HEK293 (cell line): ENCODE measurements at regions not wholly inside any gene's neighbourhood (a gene's known extent, or its start where the extent isn't known, plus 50 kb on each side); places are given as distances from the start of the nearest gene placed in this dataset.

ENCODE experiments used
- CTCF ChIA-PET: fragments of 350-600 bp; formaldehyde crosslinking; extraction: SDS; loops from one replicate; lab custom pipeline; 2021; ENCODE audit warnings: antibody characterized with exemption; lab: Yijun Ruan, JAX
- POLR2A ChIA-PET: fragments of 300-600 bp; formaldehyde crosslinking; extraction: SDS; loops from one replicate; lab custom pipeline; 2020; ENCODE audit warnings: antibody characterized with exemption, inconsistent platforms; lab: Yijun Ruan, JAX
- H3K27ac ChIP-seq: fragments of 200-500 bp; sonication (Bioruptor generic); 2 replicates; pipeline ENCODE4 v1.5.1; 2014; ENCODE audit warnings: low read depth, low read length, control low read depth, inconsistent platforms; ENCODE audit errors: extremely low read depth
- H3K36me3 ChIP-seq, 2 experiments: fragments of 200-500 bp in 1 of 2; sonication (Bioruptor generic) in 1 of 2; 1 replicate in 1 of 2; 2 replicates in 1 of 2; pipeline ENCODE4 v1.5.1; 2014 to 2017; ENCODE audit warnings: inconsistent platforms in 2 of 2, low read length in 2 of 2; ENCODE audit not compliant: control insufficient read depth in 2 of 2, insufficient read depth in 1 of 2
- H3K4me1 ChIP-seq: fragments of 200-500 bp; sonication (Bioruptor generic); 2 replicates; pipeline ENCODE4 v1.5.1; 2014; ENCODE audit warnings: mild to moderate bottlenecking, low read length, inconsistent platforms; ENCODE audit not compliant: control insufficient read depth, insufficient read depth
- H3K4me3 ChIP-seq: 2 replicates; pipeline ENCODE4 v1.5.1; 2011; ENCODE audit warnings: low read depth, mild to moderate bottlenecking, control low read depth, low read length, moderate library complexity
- H3K9me3 ChIP-seq: fragments of 200-500 bp; sonication (Bioruptor generic); 2 replicates; pipeline ENCODE4 v1.5.1; 2014; ENCODE audit warnings: low read depth, low read length, inconsistent platforms; ENCODE audit not compliant: control insufficient read depth, insufficient read depth
- GLI2 ChIP-seq: fragments of 450-650 bp; formaldehyde crosslinking; IDR thresholded peaks from 2 replicates; pipeline ENCODE4; 2017; ENCODE audit warnings: missing biosample characterization, missing genetic modification characterization, low read depth, borderline replicate concordance
- INSM2 ChIP-seq: fragments of 450-650 bp; formaldehyde crosslinking; IDR thresholded peaks from 2 replicates; pipeline ENCODE4 v1.5.1; 2016; ENCODE audit warnings: missing biosample characterization, missing genetic modification characterization
- KLF10 ChIP-seq: fragments of 450-650 bp; IDR thresholded peaks from 2 replicates; pipeline ENCODE4 v1.5.1; 2018; ENCODE audit warnings: missing biosample characterization, mild to moderate bottlenecking, missing genetic modification characterization
- MZF1 ChIP-seq: fragments of 450-650 bp; formaldehyde crosslinking; IDR thresholded peaks from 2 replicates; pipeline ENCODE4 v1.5.1; 2017; ENCODE audit warnings: missing biosample characterization, missing genetic modification characterization, borderline replicate concordance
- PATZ1 ChIP-seq: fragments of 450-650 bp; formaldehyde crosslinking; IDR thresholded peaks from 2 replicates; pipeline ENCODE4 v1.5.1; 2016; ENCODE audit warnings: missing biosample characterization, missing genetic modification characterization
- REPIN1 ChIP-seq: fragments of 450-650 bp; formaldehyde crosslinking; IDR thresholded peaks from 2 replicates; pipeline ENCODE4 v1.5.1; 2017; ENCODE audit warnings: missing biosample characterization, missing genetic modification characterization, low read depth
- SCRT2 ChIP-seq: fragments of 450-650 bp; formaldehyde crosslinking; IDR thresholded peaks from 2 replicates; pipeline ENCODE4 v1.5.1; 2016; ENCODE audit warnings: missing biosample characterization, missing genetic modification characterization
- TCF7L2 ChIP-seq: IDR thresholded peaks from 2 replicates; pipeline ENCODE4 v1.6.1; 2011; ENCODE audit warnings: low read depth, mild to moderate bottlenecking, inconsistent platforms, low read length, moderate library complexity, borderline replicate concordance
- ZNF121 ChIP-seq: fragments of 450-650 bp; formaldehyde crosslinking; IDR thresholded peaks from 2 replicates; pipeline ENCODE4 v1.5.1; 2016; ENCODE audit warnings: missing biosample characterization, missing genetic modification characterization
- ZNF211 ChIP-seq: fragments of 450-650 bp; formaldehyde crosslinking; IDR thresholded peaks from 2 replicates; pipeline ENCODE4 v1.5.1; 2016; ENCODE audit warnings: low read depth, missing biosample characterization, missing genetic modification characterization
- ZNF214 ChIP-seq: fragments of 450-650 bp; formaldehyde crosslinking; IDR thresholded peaks from 2 replicates; pipeline ENCODE4 v1.5.1; 2017; ENCODE audit warnings: missing biosample characterization, mild to moderate bottlenecking, missing genetic modification characterization, borderline replicate concordance
- ZNF221 ChIP-seq: fragments of 450-650 bp; formaldehyde crosslinking; IDR thresholded peaks from 2 replicates; pipeline ENCODE4 v1.5.1; 2017; ENCODE audit warnings: missing biosample characterization, missing genetic modification characterization, borderline replicate concordance
- ZNF23 ChIP-seq: fragments of 450-650 bp; formaldehyde crosslinking; IDR thresholded peaks from 2 replicates; pipeline ENCODE4 v1.5.1; 2016; ENCODE audit warnings: missing biosample characterization, missing genetic modification characterization, borderline replicate concordance
- ZNF266 ChIP-seq: fragments of 450-650 bp; formaldehyde crosslinking; IDR thresholded peaks from 2 replicates; pipeline ENCODE4 v1.5.1; 2016; ENCODE audit warnings: missing biosample characterization, missing genetic modification characterization, low read depth
- ZNF302 ChIP-seq: fragments of 450-650 bp; formaldehyde crosslinking; IDR thresholded peaks from 2 replicates; pipeline ENCODE4 v1.5.1; 2016; ENCODE audit warnings: missing biosample characterization, missing genetic modification characterization, low read depth
- ZNF488 ChIP-seq: fragments of 450-650 bp; formaldehyde crosslinking; IDR thresholded peaks from 2 replicates; pipeline ENCODE4 v1.5.1; 2016; ENCODE audit warnings: missing biosample characterization, missing genetic modification characterization
- ZNF513 ChIP-seq: fragments of 450-650 bp; IDR thresholded peaks from 2 replicates; pipeline ENCODE4 v1.5.1; 2018; ENCODE audit warnings: missing biosample characterization, missing genetic modification characterization
- ZNF585B ChIP-seq: fragments of 450-650 bp; formaldehyde crosslinking; IDR thresholded peaks from 2 replicates; pipeline ENCODE4 v1.5.1; 2016; ENCODE audit warnings: missing biosample characterization, missing genetic modification characterization
- ZNF658 ChIP-seq: fragments of 450-650 bp; formaldehyde crosslinking; IDR thresholded peaks from 2 replicates; pipeline ENCODE4; 2016; ENCODE audit warnings: missing biosample characterization, missing genetic modification characterization
- ZNF747 ChIP-seq: fragments of 450-650 bp; formaldehyde crosslinking; IDR thresholded peaks from 2 replicates; pipeline ENCODE4 v1.5.1; 2016; ENCODE audit warnings: missing biosample characterization, missing genetic modification characterization
- ZSCAN23 ChIP-seq: fragments of 450-650 bp; formaldehyde crosslinking; IDR thresholded peaks from 2 replicates; pipeline ENCODE4 v1.5.1; 2016; ENCODE audit warnings: missing biosample characterization, missing genetic modification characterization
- ZXDB ChIP-seq: fragments of 450-650 bp; formaldehyde crosslinking; IDR thresholded peaks from 2 replicates; pipeline ENCODE4 v1.5.1; 2016; ENCODE audit warnings: missing biosample characterization, missing genetic modification characterization

- Histone ChIP-seq H3K36me3 (no peaks in the 10 kb centered on the region), H3K4me1 (peaks cover 10% of the 10 kb centered on the region), H3K4me3 (no peak overlapping the region), H3K27ac (no peak overlapping the region), H3K9me3 (no peaks in the 10 kb centered on the region)
- ChIA-PET POLR2A (no interaction called here), CTCF (interaction anchor here (0.8 to 1.9 kb wide), 6 partner anchors 8 to 95 kb away, joined by 3 to 10 read pairs (median 4); no protein-coding TSS in a partner anchor)
- TF ChIP-seq INSM2 = no peak
- peak; percentile 42; the same call in 1 of the 2 replicates for TF ChIP-seq SCRT2 (tag by site-specific recombination)
- TF ChIP-seq GLI2 = no peak
- no peak for TF ChIP-seq ZNF747 (tag by site-specific recombination)
- no peak for TF ChIP-seq ZNF585B (tag by site-specific recombination)
- no peak for TF ChIP-seq ZNF302
These were observed 280.5 kb downstream of the NSG2 start for GRCh38 chr5:174325961-174326360.

GRCh38 chr5:174326372-174326771 is 280.9 kb downstream of the NSG2 start:
- H3K36me3 ChIP-seq = no peaks in the 10 kb centered on the region
- CTCF ChIA-PET = interaction anchor here (0.5 to 1.9 kb wide), 11 partner anchors 9 to 280 kb away, joined by 3 to 10 read pairs (median 4); no protein-coding TSS in a partner anchor
- no peaks in the 10 kb centered on the region for H3K9me3 ChIP-seq
- TF ChIP-seq KLF10 (tag by site-specific recombination) (no peak), ZNF23 (tag by site-specific recombination) (no peak), ZNF214 (tag by site-specific recombination) (no peak), ZNF488 (tag by site-specific recombination) (no peak), ZSCAN23 (no peak), ZNF221 (no peak), ZNF211 (tag by site-specific recombination) (no peak), ZNF121 (tag by site-specific recombination) (no peak)
- POLR2A ChIA-PET = interaction anchor here (0.7 kb wide), 1 partner anchor 93 kb away, joined by 4 read pairs; no protein-coding TSS in a partner anchor
- H3K4me1 ChIP-seq = peaks cover 10% of the 10 kb centered on the region
- H3K27ac ChIP-seq = no peak overlapping the region
- H3K4me3 ChIP-seq = no peak overlapping the region

- H3K27ac ChIP-seq = peak overlapping the region; percentile 83
- no peak overlapping the region for H3K4me3 ChIP-seq
- no peaks in the 10 kb centered on the region for H3K9me3 ChIP-seq
- peaks cover 10% of the 10 kb centered on the region for H3K4me1 ChIP-seq
- POLR2A ChIA-PET = interaction anchor here (0.6 to 1.0 kb wide), 3 partner anchors 84 to 92 kb away, joined by 3 to 4 read pairs (median 3); no protein-coding TSS in a partner anchor
- no peaks in the 10 kb centered on the region for H3K36me3 ChIP-seq
- CTCF ChIA-PET = interaction anchor here (0.5 to 1.9 kb wide), 20 partner anchors 9 to 386 kb away, joined by 3 to 10 read pairs (median 4); no protein-coding TSS in a partner anchor
- TF ChIP-seq ZNF513 (tag by site-specific recombination) = 0 out of 2 replicates have a peak, but pooled peaks have one; percentile 24
- no peak for TF ChIP-seq MZF1 (tag by site-specific recombination)
- peak; percentile 98; the same call in 1 of the 2 replicates for TF ChIP-seq REPIN1 (tag by site-specific recombination)
- TF ChIP-seq INSM2 = peak; percentile 64
- peak; percentile 41 for TF ChIP-seq ZXDB
- TF ChIP-seq TCF7L2 = no peak; the same call in 1 of the 2 replicates
- no peak for TF ChIP-seq ZNF266 (tag by site-specific recombination)
- peak; percentile 94 for TF ChIP-seq PATZ1 (tag by site-specific recombination)
- TF ChIP-seq ZNF658 (tag by site-specific recombination) = no peak
These were observed 281.9 kb downstream of the NSG2 start for GRCh38 chr5:174327317-174327864.
